SU-DHL-6 (cell line): ENCODE measurements at regions not wholly inside any gene's neighbourhood (a gene's known extent, or its start where the extent isn't known, plus 50 kb on each side); places are given as distances from the start of the nearest gene placed in this dataset.

Source experiments
- EZH2phosphoT487 ChIP-seq: fragments of 200-600 bp; sonication (generic), shearing (Covaris generic); conservative IDR thresholded peaks from 2 replicates; pipeline ENCODE4 v1.6.1; 2018; ENCODE audit warnings: mild to moderate bottlenecking, antibody characterized with exemption, low read length, moderate library complexity, mixed read lengths
- TF ChIP-seq, protein P1 (sequence below): fragments of 200-600 bp; sonication (generic); IDR thresholded peaks from one replicate; pipeline ENCODE4 v1.5.1; 2017; ENCODE audit warnings: antibody characterized with exemption, mild to moderate bottlenecking, low read length, moderate library complexity; ENCODE audit not compliant: insufficient read depth, poor library complexity, severe bottlenecking

DNA sequence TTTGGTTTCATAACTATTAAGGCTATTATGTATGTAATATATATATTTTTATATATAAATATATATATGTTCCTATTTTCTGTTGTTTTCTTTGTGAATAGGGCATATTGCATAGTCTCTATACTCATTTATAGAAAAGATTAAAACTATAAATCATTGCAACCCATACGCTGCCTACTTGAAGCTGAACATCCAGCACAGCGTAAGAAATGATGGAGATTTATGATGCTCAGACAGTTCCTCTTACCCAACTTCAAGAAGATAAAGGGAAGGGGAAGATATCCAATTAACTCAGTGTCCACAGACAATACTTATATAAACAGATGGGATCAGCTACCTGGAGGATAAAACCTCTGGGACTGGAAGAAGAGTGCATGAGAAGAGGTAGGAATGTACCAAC is 791.7 kb downstream of the FAM181B start:
- TF ChIP-seq, protein P1, sequence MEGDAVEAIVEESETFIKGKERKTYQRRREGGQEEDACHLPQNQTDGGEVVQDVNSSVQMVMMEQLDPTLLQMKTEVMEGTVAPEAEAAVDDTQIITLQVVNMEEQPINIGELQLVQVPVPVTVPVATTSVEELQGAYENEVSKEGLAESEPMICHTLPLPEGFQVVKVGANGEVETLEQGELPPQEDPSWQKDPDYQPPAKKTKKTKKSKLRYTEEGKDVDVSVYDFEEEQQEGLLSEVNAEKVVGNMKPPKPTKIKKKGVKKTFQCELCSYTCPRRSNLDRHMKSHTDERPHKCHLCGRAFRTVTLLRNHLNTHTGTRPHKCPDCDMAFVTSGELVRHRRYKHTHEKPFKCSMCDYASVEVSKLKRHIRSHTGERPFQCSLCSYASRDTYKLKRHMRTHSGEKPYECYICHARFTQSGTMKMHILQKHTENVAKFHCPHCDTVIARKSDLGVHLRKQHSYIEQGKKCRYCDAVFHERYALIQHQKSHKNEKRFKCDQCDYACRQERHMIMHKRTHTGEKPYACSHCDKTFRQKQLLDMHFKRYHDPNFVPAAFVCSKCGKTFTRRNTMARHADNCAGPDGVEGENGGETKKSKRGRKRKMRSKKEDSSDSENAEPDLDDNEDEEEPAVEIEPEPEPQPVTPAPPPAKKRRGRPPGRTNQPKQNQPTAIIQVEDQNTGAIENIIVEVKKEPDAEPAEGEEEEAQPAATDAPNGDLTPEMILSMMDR: no peak
- no peak for TF ChIP-seq EZH2phosphoT487
